ENCODE measurements at regions not wholly inside any gene's neighbourhood (a gene's known extent, or its start where the extent isn't known, plus 50 kb on each side); places are given as distances from the start of the nearest gene placed in this dataset.

GRCh38 chr16:79805621-79806020, 205.1 kb upstream of the MAF start:
- ChIA-PET CTCF (no interaction called here), POLR2A (no interaction called here)
- Histone ChIP-seq H3K27ac (ENCODE audit: low read length) (no peak overlapping the region), H3K9me3 (ENCODE audit: control insufficient read depth, insufficient read depth, low read depth, low read length) (no peaks in the 10 kb centered on the region; the same call in 1 of the 2 replicates), H3K4me3 (ENCODE audit: low read depth in 2 of 2, low read length in 2 of 2) (no peak overlapping the region), H3K27me3 (ENCODE audit: control insufficient read depth, insufficient read depth, low read length) (no peaks in the 10 kb centered on the region), H3K36me3 (ENCODE audit: control insufficient read depth, insufficient read depth, low read length) (no peaks in the 10 kb centered on the region), H3K4me1 (ENCODE audit: control insufficient read depth, insufficient read depth, low read length) (no peaks in the 10 kb centered on the region)
- in situ Hi-C loops (cut with HindIII; ENCODE audit: low pct_unique_long_range_greater_than_20kb, low sequenced_read_pairs) (no loop called here), intact Hi-C loops (cut with micrococcal nuclease; ENCODE audit: unreplicated experiment) (no loop called here)
- no peak for DNase-seq (ENCODE audit: low read depth, low spot score)
- no TSS peak for BruUV-seq (replicated peaks)
- no peak for ATAC-seq
- TF ChIP-seq SIN3A (IDR thresholded peaks at IDR 0.05; ENCODE audit: borderline replicate concordance, insufficient read depth, low read depth, low read length), result no peak
- TF ChIP-seq, protein P1, sequence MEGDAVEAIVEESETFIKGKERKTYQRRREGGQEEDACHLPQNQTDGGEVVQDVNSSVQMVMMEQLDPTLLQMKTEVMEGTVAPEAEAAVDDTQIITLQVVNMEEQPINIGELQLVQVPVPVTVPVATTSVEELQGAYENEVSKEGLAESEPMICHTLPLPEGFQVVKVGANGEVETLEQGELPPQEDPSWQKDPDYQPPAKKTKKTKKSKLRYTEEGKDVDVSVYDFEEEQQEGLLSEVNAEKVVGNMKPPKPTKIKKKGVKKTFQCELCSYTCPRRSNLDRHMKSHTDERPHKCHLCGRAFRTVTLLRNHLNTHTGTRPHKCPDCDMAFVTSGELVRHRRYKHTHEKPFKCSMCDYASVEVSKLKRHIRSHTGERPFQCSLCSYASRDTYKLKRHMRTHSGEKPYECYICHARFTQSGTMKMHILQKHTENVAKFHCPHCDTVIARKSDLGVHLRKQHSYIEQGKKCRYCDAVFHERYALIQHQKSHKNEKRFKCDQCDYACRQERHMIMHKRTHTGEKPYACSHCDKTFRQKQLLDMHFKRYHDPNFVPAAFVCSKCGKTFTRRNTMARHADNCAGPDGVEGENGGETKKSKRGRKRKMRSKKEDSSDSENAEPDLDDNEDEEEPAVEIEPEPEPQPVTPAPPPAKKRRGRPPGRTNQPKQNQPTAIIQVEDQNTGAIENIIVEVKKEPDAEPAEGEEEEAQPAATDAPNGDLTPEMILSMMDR (IDR thresholded peaks at IDR 0.05), result no peak
- TF ChIP-seq, protein P2, sequence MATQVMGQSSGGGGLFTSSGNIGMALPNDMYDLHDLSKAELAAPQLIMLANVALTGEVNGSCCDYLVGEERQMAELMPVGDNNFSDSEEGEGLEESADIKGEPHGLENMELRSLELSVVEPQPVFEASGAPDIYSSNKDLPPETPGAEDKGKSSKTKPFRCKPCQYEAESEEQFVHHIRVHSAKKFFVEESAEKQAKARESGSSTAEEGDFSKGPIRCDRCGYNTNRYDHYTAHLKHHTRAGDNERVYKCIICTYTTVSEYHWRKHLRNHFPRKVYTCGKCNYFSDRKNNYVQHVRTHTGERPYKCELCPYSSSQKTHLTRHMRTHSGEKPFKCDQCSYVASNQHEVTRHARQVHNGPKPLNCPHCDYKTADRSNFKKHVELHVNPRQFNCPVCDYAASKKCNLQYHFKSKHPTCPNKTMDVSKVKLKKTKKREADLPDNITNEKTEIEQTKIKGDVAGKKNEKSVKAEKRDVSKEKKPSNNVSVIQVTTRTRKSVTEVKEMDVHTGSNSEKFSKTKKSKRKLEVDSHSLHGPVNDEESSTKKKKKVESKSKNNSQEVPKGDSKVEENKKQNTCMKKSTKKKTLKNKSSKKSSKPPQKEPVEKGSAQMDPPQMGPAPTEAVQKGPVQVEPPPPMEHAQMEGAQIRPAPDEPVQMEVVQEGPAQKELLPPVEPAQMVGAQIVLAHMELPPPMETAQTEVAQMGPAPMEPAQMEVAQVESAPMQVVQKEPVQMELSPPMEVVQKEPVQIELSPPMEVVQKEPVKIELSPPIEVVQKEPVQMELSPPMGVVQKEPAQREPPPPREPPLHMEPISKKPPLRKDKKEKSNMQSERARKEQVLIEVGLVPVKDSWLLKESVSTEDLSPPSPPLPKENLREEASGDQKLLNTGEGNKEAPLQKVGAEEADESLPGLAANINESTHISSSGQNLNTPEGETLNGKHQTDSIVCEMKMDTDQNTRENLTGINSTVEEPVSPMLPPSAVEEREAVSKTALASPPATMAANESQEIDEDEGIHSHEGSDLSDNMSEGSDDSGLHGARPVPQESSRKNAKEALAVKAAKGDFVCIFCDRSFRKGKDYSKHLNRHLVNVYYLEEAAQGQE (IDR thresholded peaks at IDR 0.05; ENCODE audit: insufficient read depth in 1 of 2, low read depth in 2 of 2, low read length in 1 of 2), result no peak

DNA sequence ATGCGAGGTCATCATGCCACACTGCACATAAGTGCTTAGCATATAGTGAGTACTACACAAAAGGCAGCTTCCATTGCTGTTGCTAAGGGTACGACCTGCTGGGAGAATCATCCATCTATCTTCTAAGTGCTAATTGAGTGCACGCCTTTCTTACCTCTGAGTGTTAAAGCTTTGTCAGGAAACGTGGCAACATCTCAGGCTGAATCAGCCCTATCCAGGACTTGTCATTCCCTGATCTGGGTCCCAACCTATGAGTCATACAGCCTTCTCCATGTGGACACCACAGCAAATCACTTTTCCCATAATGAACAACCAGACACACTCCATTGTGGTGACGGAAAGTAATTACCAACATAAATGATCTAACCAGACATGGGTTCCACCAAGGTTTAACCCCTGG, 201.1 kb upstream of the MAF start:
- no peaks in the 10 kb centered on the region for H3K27me3 ChIP-seq (ENCODE audit: control insufficient read depth, insufficient read depth, low read length)
- H3K4me1 ChIP-seq (ENCODE audit: control insufficient read depth, insufficient read depth, low read length), result no peaks in the 10 kb centered on the region
- TF ChIP-seq, protein P2 (IDR thresholded peaks at IDR 0.05; ENCODE audit: insufficient read depth in 1 of 2, low read depth in 2 of 2, low read length in 1 of 2), result no peak
- TF ChIP-seq POLR2AphosphoS5 (IDR thresholded peaks at IDR 0.05; ENCODE audit: low read depth, low read length), result no peak
- TF ChIP-seq, protein P1 (IDR thresholded peaks at IDR 0.05), result no peak
- no peak for TF ChIP-seq TCF7L2 (IDR thresholded peaks at IDR 0.05; ENCODE audit: low read depth, low read length)
- no peak for TF ChIP-seq SIN3A (IDR thresholded peaks at IDR 0.05; ENCODE audit: borderline replicate concordance, insufficient read depth, low read depth, low read length)
- intact Hi-C loops (cut with micrococcal nuclease; ENCODE audit: unreplicated experiment), result no loop called here
- no peaks in the 10 kb centered on the region for H3K36me3 ChIP-seq (ENCODE audit: control insufficient read depth, insufficient read depth, low read length)
- BruUV-seq (replicated peaks), result no TSS peak
- in situ Hi-C loops (cut with HindIII; ENCODE audit: low pct_unique_long_range_greater_than_20kb, low sequenced_read_pairs), result no loop called here
- DNase-seq (ENCODE audit: low read depth, low spot score), result no peak
- no peak for ATAC-seq
- H3K27ac ChIP-seq (ENCODE audit: low read length), result no peak overlapping the region
- no peaks in the 10 kb centered on the region for H3K9me3 ChIP-seq (ENCODE audit: control insufficient read depth, insufficient read depth, low read depth, low read length)
- CTCF ChIA-PET, result no interaction called here
- POLR2A ChIA-PET, result no interaction called here
- H3K4me3 ChIP-seq (ENCODE audit: low read depth in 2 of 2, low read length in 2 of 2), result no peak overlapping the region
